BE2C (cell line): ENCODE measurements at regions not wholly inside any gene's neighbourhood (a gene's known extent, or its start where the extent isn't known, plus 50 kb on each side); places are given as distances from the start of the nearest gene placed in this dataset.
"Not testable (repeated sequence)": the region's sequence is repeated elsewhere in the genome, so short reads cannot be mapped to it uniquely, and the experiment has no call there.

Experiments
- DNase-seq: peaks from one replicate; pipeline ENCODE4 v3.0.0-alpha.2; 2020
- H3K27me3 ChIP-seq: fragments of 250-450 bp; sonication (Bioruptor Pico); 2 replicates; pipeline ENCODE4 v1.5.1; 2020; ENCODE audit warnings: mild to moderate bottlenecking
- H3K36me3 ChIP-seq: fragments of 250-450 bp; sonication (Bioruptor Pico); 2 replicates; pipeline ENCODE4 v1.5.1; 2020; ENCODE audit warnings: mild to moderate bottlenecking
- H3K4me1 ChIP-seq: fragments of 250-450 bp; sonication (Bioruptor Pico); 2 replicates; pipeline ENCODE4 v1.5.1; 2020
- H3K4me3 ChIP-seq: 2 replicates; pipeline ENCODE4 v1.5.1; 2011; ENCODE audit warnings: low read depth, low read length
- H3K9me3 ChIP-seq: fragments of 250-450 bp; sonication (Bioruptor Pico); 2 replicates; pipeline ENCODE4 v1.5.1; 2020
- CTCF ChIP-seq: IDR thresholded peaks from 2 replicates; pipeline ENCODE4 v1.5.1; 2012; ENCODE audit warnings: mild to moderate bottlenecking, low read depth, low read length

GRCh38 chr1:119266386-119266785, 102.2 kb upstream of the HAO2 start:
- no peaks in the 10 kb centered on the region for H3K36me3 ChIP-seq
- TF ChIP-seq CTCF, result no peak
- DNase-seq, result no peak
- H3K27me3 ChIP-seq, result no peaks in the 10 kb centered on the region
- H3K4me1 ChIP-seq, result no peaks in the 10 kb centered on the region
- no peaks in the 10 kb centered on the region for H3K9me3 ChIP-seq
- H3K4me3 ChIP-seq, result no peak overlapping the region

- Histone ChIP-seq H3K4me1 (no peaks in the 10 kb centered on the region), H3K27me3 (no peaks in the 10 kb centered on the region), H3K4me3 (no peak overlapping the region), H3K9me3 (no peaks in the 10 kb centered on the region), H3K36me3 (no peaks in the 10 kb centered on the region)
- no peak for DNase-seq
- no peak for TF ChIP-seq CTCF
Observed at GRCh38 chr1:119266858-119267257, 101.7 kb upstream of the HAO2 start.

- DNase-seq, H3K36me3 ChIP-seq, H3K4me1 ChIP-seq, H3K4me3 ChIP-seq, H3K27me3 ChIP-seq, H3K9me3 ChIP-seq: not testable (repeated sequence)
Observed at GRCh38 chr1:119267288-119267687, 101.3 kb upstream of the HAO2 start.

- no peak overlapping the region for H3K4me3 ChIP-seq
- no peaks in the 10 kb centered on the region for H3K4me1 ChIP-seq
- TF ChIP-seq CTCF, result no peak
- no peak for DNase-seq
- no peaks in the 10 kb centered on the region for H3K27me3 ChIP-seq
- H3K9me3 ChIP-seq, result no peaks in the 10 kb centered on the region
- no peaks in the 10 kb centered on the region for H3K36me3 ChIP-seq
Observed at GRCh38 chr1:119268879-119269278, 99.7 kb upstream of the HAO2 start.

GRCh38 chr1:119275145-119276134, 93.1 kb upstream of the HAO2 start:
- H3K27me3 ChIP-seq, result no peaks in the 10 kb centered on the region
- peak; percentile 96 for TF ChIP-seq CTCF
- no peaks in the 10 kb centered on the region for H3K36me3 ChIP-seq
- H3K4me3 ChIP-seq, result no peak overlapping the region
- H3K4me1 ChIP-seq, result no peaks in the 10 kb centered on the region
- DNase-seq, result peak; percentile 49
- no peaks in the 10 kb centered on the region for H3K9me3 ChIP-seq

GRCh38 chr1:119276558-119276957, 92.0 kb upstream of the HAO2 start:
- no peak for DNase-seq

More at GRCh38 chr1:119276558-119276957, 92.0 kb upstream of the HAO2 start:
- Histone ChIP-seq H3K36me3 (no peaks in the 10 kb centered on the region), H3K27me3 (no peaks in the 10 kb centered on the region), H3K9me3 (no peaks in the 10 kb centered on the region), H3K4me3 (no peak overlapping the region), H3K4me1 (no peaks in the 10 kb centered on the region)
- TF ChIP-seq CTCF, result no peak
